ENCODE measurements at regions not wholly inside any gene's neighbourhood (a gene's known extent, or its start where the extent isn't known, plus 50 kb on each side); places are given as distances from the start of the nearest gene placed in this dataset.

DNA sequence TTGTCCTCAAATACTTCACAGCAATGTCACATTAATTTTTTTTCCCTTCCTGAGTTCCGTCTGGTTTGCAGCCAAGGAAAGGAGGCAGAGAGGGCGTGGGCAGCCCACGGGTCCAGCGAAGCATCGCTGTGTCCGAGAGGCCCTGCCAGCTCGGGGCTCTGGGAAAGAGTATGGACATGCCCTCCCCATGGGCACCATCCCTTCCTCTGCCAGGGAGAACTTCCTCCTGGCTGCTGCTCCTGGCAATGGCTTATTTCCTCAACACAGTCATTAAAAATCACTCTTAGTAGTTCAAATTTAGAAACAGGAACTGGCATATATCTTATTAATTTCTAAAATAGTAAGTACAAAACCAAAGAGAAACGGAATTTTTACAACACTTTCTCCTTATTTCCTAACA, 115.4 kb downstream of the RIPK4 start:
- H3K27ac ChIP-seq (ENCODE audit: low read depth, low read length), result no peak overlapping the region
- DNase-seq, result no peak
- no peaks in the 10 kb centered on the region for H3K9me3 ChIP-seq (ENCODE audit: control insufficient read depth, low read length)
- WGBS, 2 experiments (ENCODE audit: insufficient coverage in 1 of 2, insufficient read length in 1 of 2), result 91 to 100% methylated on average over 1 to 8 of the region's 8 CpGs
- H3K36me3 ChIP-seq (ENCODE audit: control insufficient read depth, insufficient read depth, low read length), result no peaks in the 10 kb centered on the region
- Mint-ChIP-seq H3K36me3 (ENCODE audit: low read depth) (no peaks in the 10 kb centered on the region), H3K9me3 (peaks cover 11% of the 10 kb centered on the region), H3K4me1 (peaks cover 6% of the 10 kb centered on the region), H3K27me3 (ENCODE audit: insufficient read depth) (peaks cover 1% of the 10 kb centered on the region), H3K27ac (no peak overlapping the region), H3K4me3 (no peak overlapping the region)
- no peaks in the 10 kb centered on the region for H3K27me3 ChIP-seq (ENCODE audit: control insufficient read depth, insufficient read depth, low read length, poor library complexity, severe bottlenecking)
- no peak overlapping the region for H3K4me3 ChIP-seq (ENCODE audit: low read length)
- no peak overlapping the region for H3K9ac ChIP-seq (ENCODE audit: extremely low read depth, low read length, poor library complexity, severe bottlenecking)
- TF ChIP-seq, protein P1, sequence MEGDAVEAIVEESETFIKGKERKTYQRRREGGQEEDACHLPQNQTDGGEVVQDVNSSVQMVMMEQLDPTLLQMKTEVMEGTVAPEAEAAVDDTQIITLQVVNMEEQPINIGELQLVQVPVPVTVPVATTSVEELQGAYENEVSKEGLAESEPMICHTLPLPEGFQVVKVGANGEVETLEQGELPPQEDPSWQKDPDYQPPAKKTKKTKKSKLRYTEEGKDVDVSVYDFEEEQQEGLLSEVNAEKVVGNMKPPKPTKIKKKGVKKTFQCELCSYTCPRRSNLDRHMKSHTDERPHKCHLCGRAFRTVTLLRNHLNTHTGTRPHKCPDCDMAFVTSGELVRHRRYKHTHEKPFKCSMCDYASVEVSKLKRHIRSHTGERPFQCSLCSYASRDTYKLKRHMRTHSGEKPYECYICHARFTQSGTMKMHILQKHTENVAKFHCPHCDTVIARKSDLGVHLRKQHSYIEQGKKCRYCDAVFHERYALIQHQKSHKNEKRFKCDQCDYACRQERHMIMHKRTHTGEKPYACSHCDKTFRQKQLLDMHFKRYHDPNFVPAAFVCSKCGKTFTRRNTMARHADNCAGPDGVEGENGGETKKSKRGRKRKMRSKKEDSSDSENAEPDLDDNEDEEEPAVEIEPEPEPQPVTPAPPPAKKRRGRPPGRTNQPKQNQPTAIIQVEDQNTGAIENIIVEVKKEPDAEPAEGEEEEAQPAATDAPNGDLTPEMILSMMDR (conservative IDR thresholded peaks at IDR 0.05), result no peak
- H3K4me1 ChIP-seq (ENCODE audit: control insufficient read depth, insufficient read depth, low read length), result no peaks in the 10 kb centered on the region

- Mint-ChIP-seq H3K27ac (no peak overlapping the region), H3K27me3 (ENCODE audit: insufficient read depth) (peaks cover 1% of the 10 kb centered on the region), H3K4me1 (peaks cover 6% of the 10 kb centered on the region), H3K4me3 (no peak overlapping the region), H3K9me3 (peaks cover 11% of the 10 kb centered on the region), H3K36me3 (ENCODE audit: low read depth) (no peaks in the 10 kb centered on the region)
- Histone ChIP-seq H3K36me3 (ENCODE audit: control insufficient read depth, insufficient read depth, low read length) (no peaks in the 10 kb centered on the region), H3K9ac (ENCODE audit: extremely low read depth, low read length, poor library complexity, severe bottlenecking) (no peak overlapping the region), H3K9me3 (ENCODE audit: control insufficient read depth, low read length) (no peaks in the 10 kb centered on the region), H3K27me3 (ENCODE audit: control insufficient read depth, insufficient read depth, low read length, poor library complexity, severe bottlenecking) (no peaks in the 10 kb centered on the region), H3K27ac (ENCODE audit: low read depth, low read length) (no peak overlapping the region), H3K4me1 (ENCODE audit: control insufficient read depth, insufficient read depth, low read length) (no peaks in the 10 kb centered on the region), H3K4me3 (ENCODE audit: low read length) (no peak overlapping the region)
- TF ChIP-seq, protein P1 (conservative IDR thresholded peaks at IDR 0.05), result no peak
- WGBS, 2 experiments (ENCODE audit: insufficient coverage in 1 of 2, insufficient read length in 1 of 2), result 94 to 96% methylated on average over 15 to 19 of the region's 19 CpGs
- DNase-seq, result no peak
These were observed 116.2 kb downstream of the RIPK4 start for GRCh38 chr21:41650526-41651145.

DNA sequence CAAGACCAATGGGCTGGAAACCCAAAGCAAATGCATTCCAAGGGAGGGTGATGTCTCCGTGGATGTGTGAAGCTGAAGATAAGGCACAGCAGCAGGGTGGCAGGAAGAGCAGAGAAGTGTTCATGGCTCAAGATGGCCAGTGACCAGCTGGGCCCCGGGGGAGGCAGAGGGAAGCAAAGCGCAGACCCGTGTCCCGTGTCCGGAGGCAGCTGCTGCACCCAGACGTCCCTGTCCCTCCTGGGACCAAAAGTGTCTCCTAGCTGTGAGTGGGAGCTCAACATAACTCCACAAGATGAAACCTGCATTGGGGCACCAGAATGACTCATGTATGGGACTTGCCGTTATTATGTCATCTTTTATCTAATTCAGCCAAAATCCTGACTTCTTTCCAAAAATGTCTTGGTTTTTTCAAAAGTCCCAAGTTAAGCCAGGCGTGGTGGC, 118.2 kb downstream of the RIPK4 start:
- no peaks in the 10 kb centered on the region for H3K36me3 Mint-ChIP-seq (ENCODE audit: low read depth)

More for the DNA sequence above, 118.2 kb downstream of the RIPK4 start:
- no peak overlapping the region for H3K27ac Mint-ChIP-seq
- TF ChIP-seq, protein P1 (conservative IDR thresholded peaks at IDR 0.05), result no peak
- DNase-seq, result no peak
- peaks cover 6% of the 10 kb centered on the region for H3K4me1 Mint-ChIP-seq
- H3K9ac ChIP-seq (ENCODE audit: extremely low read depth, low read length, poor library complexity, severe bottlenecking), result no peak overlapping the region
- no peaks in the 10 kb centered on the region for H3K36me3 ChIP-seq (ENCODE audit: control insufficient read depth, insufficient read depth, low read length)
- no peak overlapping the region for H3K4me3 ChIP-seq (ENCODE audit: low read length)
- no peak overlapping the region for H3K27ac ChIP-seq (ENCODE audit: low read depth, low read length)
- H3K4me1 ChIP-seq (ENCODE audit: control insufficient read depth, insufficient read depth, low read length), result no peaks in the 10 kb centered on the region
- 85 to 89% methylated on average over 7 to 9 of the region's 9 CpGs for WGBS, 2 experiments (ENCODE audit: insufficient coverage in 1 of 2, insufficient read length in 1 of 2)
- no peaks in the 10 kb centered on the region for H3K27me3 Mint-ChIP-seq (ENCODE audit: insufficient read depth)
- H3K4me3 Mint-ChIP-seq, result no peak overlapping the region
- no peaks in the 10 kb centered on the region for H3K9me3 ChIP-seq (ENCODE audit: control insufficient read depth, low read length)
- no peaks in the 10 kb centered on the region for H3K9me3 Mint-ChIP-seq
- no peaks in the 10 kb centered on the region for H3K27me3 ChIP-seq (ENCODE audit: control insufficient read depth, insufficient read depth, low read length, poor library complexity, severe bottlenecking)
